ENCODE measurements at regions not wholly inside any gene's neighbourhood (a gene's known extent, or its start where the extent isn't known, plus 50 kb on each side); places are given as distances from the start of the nearest gene placed in this dataset.

DNA sequence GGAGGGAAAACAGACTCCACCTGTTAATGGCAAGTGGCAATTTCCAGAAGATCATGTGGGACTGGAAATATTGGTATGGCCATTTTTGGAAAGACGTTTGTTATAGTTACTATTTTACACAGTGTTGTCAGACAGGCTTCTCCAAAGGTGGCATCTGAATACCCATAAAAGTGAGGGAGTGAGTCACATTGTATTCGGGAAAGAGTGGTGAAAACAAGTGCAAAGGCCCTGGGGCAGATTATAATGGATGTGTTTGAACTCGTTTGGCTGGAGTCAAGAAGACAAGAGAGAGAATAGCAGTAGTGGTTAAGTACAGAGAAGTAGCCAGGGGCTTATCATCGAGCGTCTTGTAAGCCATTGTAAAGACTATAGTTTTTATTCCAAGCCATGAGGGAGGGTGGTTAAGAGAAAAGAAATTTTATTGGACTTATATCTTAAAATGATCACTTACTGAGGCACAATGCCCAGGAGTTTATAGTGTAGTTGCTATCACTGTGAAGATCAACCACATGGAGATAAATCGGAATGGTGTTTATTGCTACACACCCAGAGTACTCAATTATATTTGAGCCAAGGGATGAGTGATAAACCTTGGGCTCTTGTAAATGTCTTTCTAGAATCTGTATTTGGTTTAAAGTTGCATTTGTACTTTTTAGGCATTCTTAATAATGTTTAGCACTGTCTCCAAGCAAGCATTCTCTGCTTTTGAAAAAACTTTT is 212.8 kb upstream of the KBTBD8 start:
- Histone ChIP-seq H3K27me3 (ENCODE audit: insufficient read depth, low read length) (peaks cover 37% of the 10 kb centered on the region), H2AFZ (ENCODE audit: low read depth, low read length, poor library complexity, severe bottlenecking) (no peak overlapping the region), H3K36me3 (ENCODE audit: control insufficient read depth in 1 of 2, insufficient read depth in 2 of 2, low read length in 2 of 2) (no peaks in the 10 kb centered on the region), H3K27ac (ENCODE audit: low read depth, low read length) (no peak overlapping the region), H3K9me2 (ENCODE audit: insufficient read depth) (no peaks in the 10 kb centered on the region), H3K9ac (ENCODE audit: low read length) (no peak overlapping the region), H3K79me2 (ENCODE audit: insufficient read depth, low read length) (no peaks in the 10 kb centered on the region), H4K20me1 (ENCODE audit: insufficient read depth) (no peaks in the 10 kb centered on the region), H3K4me2 (ENCODE audit: low read length) (no peak overlapping the region), H3K4me3 (replicated peaks in 1 of 2; ENCODE audit: low read depth in 1 of 2, low read length in 2 of 2) (no peak overlapping the region), H3K9me3 (ENCODE audit: control insufficient read depth in 1 of 2, insufficient read depth in 1 of 2, low read depth in 1 of 2, low read length in 2 of 2) (no peaks in the 10 kb centered on the region), H3K4me1 (ENCODE audit: control insufficient read depth in 1 of 2, insufficient read depth in 2 of 2, low read length in 2 of 2) (no peaks in the 10 kb centered on the region)
- DNase-seq (ENCODE audit: low read depth, low spot score), result no peak
- no TSS peak for BruUV-seq (replicated peaks)
- RAD21 ChIA-PET (ENCODE audit: low non-redundant PET in 1 of 2, low total read pairs in 2 of 2, uncharacterized antibody in 2 of 2, unreplicated experiment in 2 of 2), result no interaction called here
- intact Hi-C loops (cut with micrococcal nuclease), result no loop called here
- no peak for ATAC-seq
- CTCF ChIA-PET, result interaction anchor here (1.8 kb wide), 1 partner anchor 17 kb away, joined by 6 read pairs; no protein-coding TSS in a partner anchor
- POLR2A ChIA-PET, result no interaction called here
- no peak for TF ChIP-seq ZFX (IDR thresholded peaks at IDR 0.05)

GRCh38 chr3:66789580-66790237 is 208.4 kb upstream of the KBTBD8 start:
- Histone ChIP-seq H3K9me3 (ENCODE audit: control insufficient read depth in 1 of 2, insufficient read depth in 1 of 2, low read depth in 1 of 2, low read length in 2 of 2) (no peaks in the 10 kb centered on the region), H3K4me3 (replicated peaks in 1 of 2; ENCODE audit: low read depth in 1 of 2, low read length in 2 of 2) (no peak overlapping the region), H3K27me3 (ENCODE audit: insufficient read depth, low read length) (peaks cover 32% of the 10 kb centered on the region), H3K79me2 (ENCODE audit: insufficient read depth, low read length) (no peaks in the 10 kb centered on the region), H3K4me2 (ENCODE audit: low read length) (no peak overlapping the region), H3K9ac (ENCODE audit: low read length) (no peak overlapping the region), H3K36me3 (ENCODE audit: control insufficient read depth in 1 of 2, insufficient read depth in 2 of 2, low read length in 2 of 2) (no peaks in the 10 kb centered on the region), H2AFZ (ENCODE audit: low read depth, low read length, poor library complexity, severe bottlenecking) (no peak overlapping the region), H3K27ac (ENCODE audit: low read depth, low read length) (no peak overlapping the region), H4K20me1 (ENCODE audit: insufficient read depth) (no peaks in the 10 kb centered on the region), H3K4me1 (ENCODE audit: control insufficient read depth in 1 of 2, insufficient read depth in 2 of 2, low read length in 2 of 2) (no peaks in the 10 kb centered on the region), H3K9me2 (ENCODE audit: insufficient read depth) (no peaks in the 10 kb centered on the region)
- no peak for ATAC-seq
- POLR2A ChIA-PET, result no interaction called here
- BruUV-seq (replicated peaks), result no TSS peak
- CTCF ChIA-PET, result no interaction called here
- intact Hi-C loops (cut with micrococcal nuclease), result no loop called here
- DNase-seq (ENCODE audit: low read depth, low spot score), result no peak
- TF ChIP-seq ELF1 (IDR thresholded peaks at IDR 0.05; ENCODE audit: borderline replicate concordance, low read depth) (no peak), JUND (IDR thresholded peaks at IDR 0.05) (no peak), MAX (IDR thresholded peaks at IDR 0.05) (no peak), SRF (IDR thresholded peaks at IDR 0.05; ENCODE audit: low read depth) (no peak), ZFX (IDR thresholded peaks at IDR 0.05) (no peak), FOSL1 (IDR thresholded peaks at IDR 0.05; ENCODE audit: low read depth) (no peak), EZH2phosphoT487 (IDR thresholded peaks at IDR 0.05; ENCODE audit: borderline replicate concordance) (no peak), RAD21 (IDR thresholded peaks at IDR 0.05; ENCODE audit: low read depth) (no peak)
- TF ChIP-seq, protein P1, sequence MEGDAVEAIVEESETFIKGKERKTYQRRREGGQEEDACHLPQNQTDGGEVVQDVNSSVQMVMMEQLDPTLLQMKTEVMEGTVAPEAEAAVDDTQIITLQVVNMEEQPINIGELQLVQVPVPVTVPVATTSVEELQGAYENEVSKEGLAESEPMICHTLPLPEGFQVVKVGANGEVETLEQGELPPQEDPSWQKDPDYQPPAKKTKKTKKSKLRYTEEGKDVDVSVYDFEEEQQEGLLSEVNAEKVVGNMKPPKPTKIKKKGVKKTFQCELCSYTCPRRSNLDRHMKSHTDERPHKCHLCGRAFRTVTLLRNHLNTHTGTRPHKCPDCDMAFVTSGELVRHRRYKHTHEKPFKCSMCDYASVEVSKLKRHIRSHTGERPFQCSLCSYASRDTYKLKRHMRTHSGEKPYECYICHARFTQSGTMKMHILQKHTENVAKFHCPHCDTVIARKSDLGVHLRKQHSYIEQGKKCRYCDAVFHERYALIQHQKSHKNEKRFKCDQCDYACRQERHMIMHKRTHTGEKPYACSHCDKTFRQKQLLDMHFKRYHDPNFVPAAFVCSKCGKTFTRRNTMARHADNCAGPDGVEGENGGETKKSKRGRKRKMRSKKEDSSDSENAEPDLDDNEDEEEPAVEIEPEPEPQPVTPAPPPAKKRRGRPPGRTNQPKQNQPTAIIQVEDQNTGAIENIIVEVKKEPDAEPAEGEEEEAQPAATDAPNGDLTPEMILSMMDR (IDR thresholded peaks at IDR 0.05 in 2 of 3, conservative IDR thresholded peaks at IDR 0.05 in 1 of 3; ENCODE audit: borderline replicate concordance in 1 of 3, insufficient read depth in 1 of 3, low read depth in 2 of 3, low read length in 2 of 3), result no peak
- TF ChIP-seq, protein P2, sequence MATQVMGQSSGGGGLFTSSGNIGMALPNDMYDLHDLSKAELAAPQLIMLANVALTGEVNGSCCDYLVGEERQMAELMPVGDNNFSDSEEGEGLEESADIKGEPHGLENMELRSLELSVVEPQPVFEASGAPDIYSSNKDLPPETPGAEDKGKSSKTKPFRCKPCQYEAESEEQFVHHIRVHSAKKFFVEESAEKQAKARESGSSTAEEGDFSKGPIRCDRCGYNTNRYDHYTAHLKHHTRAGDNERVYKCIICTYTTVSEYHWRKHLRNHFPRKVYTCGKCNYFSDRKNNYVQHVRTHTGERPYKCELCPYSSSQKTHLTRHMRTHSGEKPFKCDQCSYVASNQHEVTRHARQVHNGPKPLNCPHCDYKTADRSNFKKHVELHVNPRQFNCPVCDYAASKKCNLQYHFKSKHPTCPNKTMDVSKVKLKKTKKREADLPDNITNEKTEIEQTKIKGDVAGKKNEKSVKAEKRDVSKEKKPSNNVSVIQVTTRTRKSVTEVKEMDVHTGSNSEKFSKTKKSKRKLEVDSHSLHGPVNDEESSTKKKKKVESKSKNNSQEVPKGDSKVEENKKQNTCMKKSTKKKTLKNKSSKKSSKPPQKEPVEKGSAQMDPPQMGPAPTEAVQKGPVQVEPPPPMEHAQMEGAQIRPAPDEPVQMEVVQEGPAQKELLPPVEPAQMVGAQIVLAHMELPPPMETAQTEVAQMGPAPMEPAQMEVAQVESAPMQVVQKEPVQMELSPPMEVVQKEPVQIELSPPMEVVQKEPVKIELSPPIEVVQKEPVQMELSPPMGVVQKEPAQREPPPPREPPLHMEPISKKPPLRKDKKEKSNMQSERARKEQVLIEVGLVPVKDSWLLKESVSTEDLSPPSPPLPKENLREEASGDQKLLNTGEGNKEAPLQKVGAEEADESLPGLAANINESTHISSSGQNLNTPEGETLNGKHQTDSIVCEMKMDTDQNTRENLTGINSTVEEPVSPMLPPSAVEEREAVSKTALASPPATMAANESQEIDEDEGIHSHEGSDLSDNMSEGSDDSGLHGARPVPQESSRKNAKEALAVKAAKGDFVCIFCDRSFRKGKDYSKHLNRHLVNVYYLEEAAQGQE (IDR thresholded peaks at IDR 0.05; ENCODE audit: low read depth), result no peak
- TF ChIP-seq, protein P3, sequence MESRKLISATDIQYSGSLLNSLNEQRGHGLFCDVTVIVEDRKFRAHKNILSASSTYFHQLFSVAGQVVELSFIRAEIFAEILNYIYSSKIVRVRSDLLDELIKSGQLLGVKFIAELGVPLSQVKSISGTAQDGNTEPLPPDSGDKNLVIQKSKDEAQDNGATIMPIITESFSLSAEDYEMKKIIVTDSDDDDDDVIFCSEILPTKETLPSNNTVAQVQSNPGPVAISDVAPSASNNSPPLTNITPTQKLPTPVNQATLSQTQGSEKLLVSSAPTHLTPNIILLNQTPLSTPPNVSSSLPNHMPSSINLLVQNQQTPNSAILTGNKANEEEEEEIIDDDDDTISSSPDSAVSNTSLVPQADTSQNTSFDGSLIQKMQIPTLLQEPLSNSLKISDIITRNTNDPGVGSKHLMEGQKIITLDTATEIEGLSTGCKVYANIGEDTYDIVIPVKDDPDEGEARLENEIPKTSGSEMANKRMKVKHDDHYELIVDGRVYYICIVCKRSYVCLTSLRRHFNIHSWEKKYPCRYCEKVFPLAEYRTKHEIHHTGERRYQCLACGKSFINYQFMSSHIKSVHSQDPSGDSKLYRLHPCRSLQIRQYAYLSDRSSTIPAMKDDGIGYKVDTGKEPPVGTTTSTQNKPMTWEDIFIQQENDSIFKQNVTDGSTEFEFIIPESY (IDR thresholded peaks at IDR 0.05; ENCODE audit: extremely low read depth, insufficient replicate concordance, low read length), result no peak
- RAD21 ChIA-PET (ENCODE audit: low non-redundant PET in 1 of 2, low total read pairs in 2 of 2, uncharacterized antibody in 2 of 2, unreplicated experiment in 2 of 2), result no interaction called here

All from HCT116 (cell line).